ENCODE measurements at regions not wholly inside any gene's neighbourhood (a gene's known extent, or its start where the extent isn't known, plus 50 kb on each side); places are given as distances from the start of the nearest gene placed in this dataset.
"Not testable (repeated sequence)": the region's sequence is repeated elsewhere in the genome, so short reads cannot be mapped to it uniquely, and the experiment has no call there.

DNA sequence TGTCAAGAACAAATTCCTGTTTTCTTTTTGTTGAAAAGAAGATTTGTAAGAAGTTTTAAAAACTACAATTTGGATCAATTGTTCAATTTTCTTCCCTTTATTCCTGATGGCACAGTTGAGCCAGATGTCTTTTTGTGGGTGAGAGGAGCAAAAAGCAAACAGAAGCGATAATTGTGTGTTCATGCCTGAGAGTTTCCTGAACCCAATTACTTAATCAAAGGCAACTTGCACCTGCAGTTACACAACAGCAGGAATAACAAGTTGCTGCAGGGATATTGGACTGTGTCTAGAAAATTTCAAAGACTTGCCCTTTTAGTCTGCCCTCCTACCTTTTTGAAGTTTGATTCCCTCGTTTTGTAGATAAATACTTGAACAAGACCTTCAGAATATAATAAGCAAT, 383.6 kb downstream of the DSEL start:
- H3K36me3 Mint-ChIP-seq: no peaks in the 10 kb centered on the region
- H3K27me3 Mint-ChIP-seq: peaks cover 2% of the 10 kb centered on the region
- H3K4me3 Mint-ChIP-seq: no peak overlapping the region

DNA sequence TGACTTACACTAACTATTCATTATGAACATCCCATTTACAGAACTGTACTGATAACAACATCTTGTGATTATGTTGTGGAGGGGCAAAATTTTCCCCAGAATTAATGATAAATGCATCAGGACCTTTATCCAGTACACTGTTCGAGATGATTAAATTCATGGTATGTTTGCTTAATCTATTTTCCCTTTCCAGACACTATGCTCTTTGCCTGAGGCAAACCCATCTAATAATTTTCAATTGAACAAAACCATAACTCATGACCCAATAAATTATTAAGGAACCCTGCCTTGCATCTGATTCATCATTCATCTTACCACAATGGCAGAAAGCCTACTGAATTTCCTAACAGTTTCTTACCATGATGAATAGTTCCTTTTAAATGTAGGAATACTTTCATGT, 385.0 kb downstream of the DSEL start:
- H3K4me1 Mint-ChIP-seq (ENCODE audit: unreplicated experiment): peaks cover 6% of the 10 kb centered on the region
- TF ChIP-seq, protein P1, sequence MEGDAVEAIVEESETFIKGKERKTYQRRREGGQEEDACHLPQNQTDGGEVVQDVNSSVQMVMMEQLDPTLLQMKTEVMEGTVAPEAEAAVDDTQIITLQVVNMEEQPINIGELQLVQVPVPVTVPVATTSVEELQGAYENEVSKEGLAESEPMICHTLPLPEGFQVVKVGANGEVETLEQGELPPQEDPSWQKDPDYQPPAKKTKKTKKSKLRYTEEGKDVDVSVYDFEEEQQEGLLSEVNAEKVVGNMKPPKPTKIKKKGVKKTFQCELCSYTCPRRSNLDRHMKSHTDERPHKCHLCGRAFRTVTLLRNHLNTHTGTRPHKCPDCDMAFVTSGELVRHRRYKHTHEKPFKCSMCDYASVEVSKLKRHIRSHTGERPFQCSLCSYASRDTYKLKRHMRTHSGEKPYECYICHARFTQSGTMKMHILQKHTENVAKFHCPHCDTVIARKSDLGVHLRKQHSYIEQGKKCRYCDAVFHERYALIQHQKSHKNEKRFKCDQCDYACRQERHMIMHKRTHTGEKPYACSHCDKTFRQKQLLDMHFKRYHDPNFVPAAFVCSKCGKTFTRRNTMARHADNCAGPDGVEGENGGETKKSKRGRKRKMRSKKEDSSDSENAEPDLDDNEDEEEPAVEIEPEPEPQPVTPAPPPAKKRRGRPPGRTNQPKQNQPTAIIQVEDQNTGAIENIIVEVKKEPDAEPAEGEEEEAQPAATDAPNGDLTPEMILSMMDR (conservative IDR thresholded peaks at IDR 0.05): no peak
- H3K4me3 Mint-ChIP-seq: no peak overlapping the region
- peaks cover 2% of the 10 kb centered on the region for H3K27me3 Mint-ChIP-seq
- no peaks in the 10 kb centered on the region for H3K36me3 Mint-ChIP-seq
- no peaks in the 10 kb centered on the region for H3K9me3 Mint-ChIP-seq
- no peak overlapping the region for H3K27ac Mint-ChIP-seq
- no peak for DNase-seq (ENCODE audit: extremely low spot score, unreplicated experiment)

More for the DNA sequence above, 383.6 kb downstream of the DSEL start:
- H3K9me3 Mint-ChIP-seq: no peaks in the 10 kb centered on the region
- H3K27ac Mint-ChIP-seq: no peak overlapping the region
- no peak for DNase-seq (ENCODE audit: extremely low spot score, unreplicated experiment)
- TF ChIP-seq, protein P1 (conservative IDR thresholded peaks at IDR 0.05): no peak
- peaks cover 6% of the 10 kb centered on the region for H3K4me1 Mint-ChIP-seq (ENCODE audit: unreplicated experiment)

DNA sequence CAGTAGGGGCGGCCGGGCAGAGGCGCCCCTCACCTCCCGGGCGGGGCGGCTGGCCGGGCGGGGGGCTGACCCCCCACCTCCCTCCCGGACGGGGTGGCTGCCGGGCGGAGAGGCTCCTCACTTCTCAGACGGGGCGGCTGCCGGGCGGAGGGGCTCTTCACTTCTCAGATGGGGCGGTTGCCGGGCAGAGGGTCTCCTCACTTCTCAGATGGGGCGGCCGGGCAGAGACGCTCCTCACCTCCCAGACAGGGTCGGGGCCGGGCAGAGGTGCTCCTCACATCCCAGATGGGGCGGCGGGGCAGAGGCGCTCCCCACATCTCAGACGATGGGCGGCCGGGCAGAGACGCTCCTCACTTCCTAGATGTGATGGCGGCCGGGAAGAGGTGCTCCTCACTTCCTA, 389.8 kb downstream of the DSEL start:
- DNase-seq (ENCODE audit: extremely low spot score, unreplicated experiment); H3K9me3 Mint-ChIP-seq; H3K27me3 Mint-ChIP-seq; H3K27ac Mint-ChIP-seq; H3K4me3 Mint-ChIP-seq; H3K36me3 Mint-ChIP-seq; H3K4me1 Mint-ChIP-seq (ENCODE audit: unreplicated experiment): not testable (repeated sequence)

DNA sequence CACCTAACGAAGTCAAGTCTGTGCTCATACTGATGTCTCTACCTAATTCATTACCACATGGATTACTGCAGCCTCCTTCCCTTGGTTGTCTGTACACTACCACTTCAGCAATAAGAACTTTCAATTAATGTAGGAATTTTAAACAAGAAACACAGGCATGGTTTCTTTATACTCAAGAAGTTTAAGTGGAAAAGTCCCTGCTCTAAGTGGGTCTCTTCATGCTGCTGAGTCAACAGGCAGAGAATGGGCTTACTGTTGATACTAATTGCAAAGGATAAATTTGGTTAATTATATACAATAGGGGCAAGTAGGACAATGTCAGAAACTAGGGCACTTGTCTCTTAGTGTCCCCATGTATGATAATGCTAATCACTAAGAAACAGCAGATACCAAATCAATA, 392.6 kb downstream of the DSEL start:
- Mint-ChIP-seq H3K4me1 (ENCODE audit: unreplicated experiment) (no peaks in the 10 kb centered on the region), H3K36me3 (no peaks in the 10 kb centered on the region), H3K27ac (no peak overlapping the region), H3K4me3 (no peak overlapping the region), H3K9me3 (no peaks in the 10 kb centered on the region), H3K27me3 (peaks cover 7% of the 10 kb centered on the region)
- TF ChIP-seq, protein P1 (conservative IDR thresholded peaks at IDR 0.05): no peak
- DNase-seq (ENCODE audit: extremely low spot score, unreplicated experiment): no peak

DNA sequence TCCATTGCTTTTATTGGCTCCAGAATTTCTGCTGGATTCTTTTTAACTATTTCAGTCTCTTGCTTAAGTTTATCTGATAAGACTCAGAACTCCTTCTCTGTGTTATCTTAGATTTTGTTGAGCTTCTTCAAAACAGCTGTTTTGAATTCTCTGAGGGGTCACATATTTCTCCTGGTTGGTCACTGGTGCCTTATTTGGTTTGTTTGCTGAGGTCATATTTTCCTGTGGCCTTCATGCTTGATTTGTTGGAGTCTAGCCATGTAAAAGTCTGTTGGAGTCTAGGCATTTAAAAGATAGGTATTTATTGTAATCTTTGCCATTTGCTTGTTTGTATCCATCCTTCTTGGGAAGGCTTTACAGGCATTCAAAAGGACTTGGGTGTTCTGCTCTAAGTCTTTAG, 398.7 kb downstream of the DSEL start:
- no peak for DNase-seq (ENCODE audit: extremely low spot score, unreplicated experiment)
- Mint-ChIP-seq H3K36me3 (no peaks in the 10 kb centered on the region), H3K4me3 (no peak overlapping the region), H3K27ac (no peak overlapping the region), H3K4me1 (ENCODE audit: unreplicated experiment) (no peaks in the 10 kb centered on the region), H3K9me3 (no peaks in the 10 kb centered on the region), H3K27me3 (no peaks in the 10 kb centered on the region)
- TF ChIP-seq, protein P1 (conservative IDR thresholded peaks at IDR 0.05): no peak

DNA sequence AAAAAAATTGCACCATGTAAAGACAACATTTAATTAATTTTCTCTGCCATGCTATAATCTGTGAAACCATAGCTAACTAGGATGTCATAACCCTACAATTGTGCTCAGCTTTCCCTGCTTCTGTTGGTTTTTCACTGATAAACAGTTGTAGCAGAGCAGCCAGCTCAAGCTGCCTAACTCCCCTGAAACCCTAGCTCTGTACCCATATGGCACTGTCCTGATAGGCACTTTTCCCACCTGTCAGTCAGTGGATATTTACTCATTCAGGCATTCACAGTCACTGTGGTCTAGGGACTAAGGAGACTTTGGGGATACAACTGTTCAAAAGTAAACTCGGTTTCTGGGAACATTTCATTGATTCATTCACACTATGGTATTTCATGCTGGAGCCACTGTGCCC, 407.0 kb downstream of the DSEL start:
- Mint-ChIP-seq H3K27me3 (peaks cover 3% of the 10 kb centered on the region), H3K27ac (no peak overlapping the region), H3K9me3 (no peaks in the 10 kb centered on the region), H3K4me1 (ENCODE audit: unreplicated experiment) (no peaks in the 10 kb centered on the region), H3K4me3 (no peak overlapping the region), H3K36me3 (no peaks in the 10 kb centered on the region)
- TF ChIP-seq, protein P1 (conservative IDR thresholded peaks at IDR 0.05): no peak
- DNase-seq (ENCODE audit: extremely low spot score, unreplicated experiment): no peak
